Naive B cell (primary cell): ENCODE measurements at regions not wholly inside any gene's neighbourhood (a gene's known extent, or its start where the extent isn't known, plus 50 kb on each side); places are given as distances from the start of the nearest gene placed in this dataset.
A peak's percentile ranks its signal among the peaks of the same experiment; 100 is the strongest.

Experiments
- ATAC-seq, 2 donors: fragments of 150-1000 bp; cut with Tn5 transposase; 2 replicates each; pipeline ENCODE4 v1.10.0; 2021; ENCODE audit warnings: low read depth in 2 of 2, mild to moderate bottlenecking in 2 of 2, moderate library complexity in 2 of 2
- DNase-seq: peaks from one replicate; pipeline ENCODE4 v3.0.0; 2022
- H3K27ac Mint-ChIP-seq, 6 donors: one replicate each; pipeline ENCODE4 v1.8.0; 2020 to 2022; ENCODE audit warnings: mild to moderate bottlenecking in 6 of 6, mixed read lengths in 6 of 6, moderate library complexity in 5 of 6, inconsistent platforms in 2 of 6
- H3K27me3 Mint-ChIP-seq, 3 donors: one replicate each; pipeline ENCODE4 v1.8.0; 2021 to 2022; ENCODE audit warnings: mixed read lengths in 3 of 3, mild to moderate bottlenecking in 1 of 3
- H3K36me3 Mint-ChIP-seq, 2 donors: one replicate each; pipeline ENCODE4 v1.8.0; 2020 to 2022; ENCODE audit warnings: mixed read lengths in 2 of 2, inconsistent platforms in 1 of 2, mild to moderate bottlenecking in 1 of 2
- H3K4me1 Mint-ChIP-seq, 3 donors: one replicate each; pipeline ENCODE4 v1.8.0; 2020 to 2022; ENCODE audit warnings: mixed read lengths in 3 of 3, inconsistent platforms in 1 of 3, mild to moderate bottlenecking in 1 of 3, moderate library complexity in 1 of 3
- H3K4me3 Mint-ChIP-seq, 8 donors: one replicate each; pipeline ENCODE4 v1.8.0; 2020 to 2022; ENCODE audit warnings: mild to moderate bottlenecking in 8 of 8, mixed read lengths in 8 of 8, moderate library complexity in 8 of 8, inconsistent platforms in 2 of 8
- H3K9me3 Mint-ChIP-seq, 7 donors: one replicate each; pipeline ENCODE4 v1.8.0; 2020 to 2022; ENCODE audit warnings: mixed read lengths in 7 of 7, mild to moderate bottlenecking in 5 of 7, inconsistent platforms in 2 of 7, moderate library complexity in 1 of 7

GRCh38 chr3:72698154-72698917, 149.9 kb downstream of the SHQ1 start:
- Mint-ChIP-seq H3K4me1 (no peaks in the 10 kb centered on the region), H3K36me3 (no peaks in the 10 kb centered on the region), H3K9me3 (no peaks in the 10 kb centered on the region)

GRCh38 chr3:72697717-72698116, 150.5 kb downstream of the SHQ1 start:
- ATAC-seq (no peak), DNase-seq (no peak)
- no peak overlapping the region for H3K4me3 Mint-ChIP-seq
- no peaks in the 10 kb centered on the region for H3K36me3 Mint-ChIP-seq
- no peaks in the 10 kb centered on the region for H3K9me3 Mint-ChIP-seq
- no peak overlapping the region for H3K27ac Mint-ChIP-seq
- H3K27me3 Mint-ChIP-seq, result peaks cover 23 to 29% (median 27%) of the 10 kb centered on the region in 3 donors
- H3K4me1 Mint-ChIP-seq, result no peaks in the 10 kb centered on the region

More at GRCh38 chr3:72698154-72698917, 149.9 kb downstream of the SHQ1 start:
- Mint-ChIP-seq H3K27ac (no peak overlapping the region), H3K27me3 (peaks cover 27 to 33% (median 28%) of the 10 kb centered on the region in 3 donors), H3K4me3 (no peak overlapping the region)
- DNase-seq (no peak), ATAC-seq (no peak)

- DNase-seq (no peak), ATAC-seq (no peak)
- Mint-ChIP-seq H3K36me3 (no peaks in the 10 kb centered on the region), H3K9me3 (peaks cover 0 to 3% (median 0%) of the 10 kb centered on the region in 7 donors), H3K27me3 (peaks cover 23 to 32% (median 25%) of the 10 kb centered on the region in 3 donors), H3K4me3 (no peak overlapping the region), H3K4me1 (no peaks in the 10 kb centered on the region), H3K27ac (no peak overlapping the region)
Observed at GRCh38 chr3:72696815-72697214, 151.4 kb downstream of the SHQ1 start.

GRCh38 chr3:72694398-72694797, 153.8 kb downstream of the SHQ1 start:
- Mint-ChIP-seq H3K4me1 (no peaks in the 10 kb centered on the region), H3K27me3 (peaks cover 18 to 26% (median 22%) of the 10 kb centered on the region in 3 donors), H3K4me3 (no peak overlapping the region), H3K36me3 (no peaks in the 10 kb centered on the region), H3K9me3 (peaks cover 0 to 3% (median 0%) of the 10 kb centered on the region in 7 donors), H3K27ac (no peak overlapping the region)
- DNase-seq (no peak), ATAC-seq (no peak)

- Mint-ChIP-seq H3K36me3 (no peaks in the 10 kb centered on the region), H3K27ac (no peak overlapping the region), H3K27me3 (peaks cover 14 to 24% (median 17%) of the 10 kb centered on the region in 3 donors), H3K9me3 (peaks cover 0 to 3% (median 0%) of the 10 kb centered on the region in 7 donors), H3K4me1 (peaks cover 0 to 5% (median 0%) of the 10 kb centered on the region in 3 donors), H3K4me3 (no peak overlapping the region)
- ATAC-seq (no peak), DNase-seq (no peak)
Observed at GRCh38 chr3:72692990-72693389, 155.3 kb downstream of the SHQ1 start.

- H3K36me3 Mint-ChIP-seq, result no peaks in the 10 kb centered on the region
- DNase-seq, result no peak
- ATAC-seq, result no peak
- peaks cover 0 to 5% (median 0%) of the 10 kb centered on the region in 3 donors for H3K4me1 Mint-ChIP-seq
- H3K27me3 Mint-ChIP-seq, result peaks cover 9 to 22% (median 20%) of the 10 kb centered on the region in 3 donors
- peak overlapping the region in 1 of 6 donors; percentile 34 for H3K27ac Mint-ChIP-seq
- no peak overlapping the region for H3K4me3 Mint-ChIP-seq
- peaks cover 0 to 3% (median 0%) of the 10 kb centered on the region in 7 donors for H3K9me3 Mint-ChIP-seq
Observed at GRCh38 chr3:72690629-72691028, 157.6 kb downstream of the SHQ1 start.

- peak; percentile 14 for DNase-seq
- peak; percentile 73 to 76 for ATAC-seq
- H3K27me3 Mint-ChIP-seq, result peaks cover 33 to 52% (median 35%) of the 10 kb centered on the region in 3 donors
- H3K4me3 Mint-ChIP-seq, result peak overlapping the region in 1 of 8 donors; percentile 67
- peaks cover 0 to 2% (median 0%) of the 10 kb centered on the region in 7 donors for H3K9me3 Mint-ChIP-seq
- no peak overlapping the region for H3K27ac Mint-ChIP-seq
- peaks cover 0 to 4% (median 3%) of the 10 kb centered on the region in 3 donors for H3K4me1 Mint-ChIP-seq
- H3K36me3 Mint-ChIP-seq, result peaks cover 0 to 11% of the 10 kb centered on the region in 2 donors
Observed at GRCh38 chr3:72682936-72683452, 165.3 kb downstream of the SHQ1 start.

GRCh38 chr3:72681598-72681997, 166.6 kb downstream of the SHQ1 start:
- Mint-ChIP-seq H3K27me3 (peaks cover 33 to 60% (median 35%) of the 10 kb centered on the region in 3 donors), H3K27ac (no peak overlapping the region), H3K36me3 (peaks cover 0 to 11% of the 10 kb centered on the region in 2 donors), H3K9me3 (peaks cover 0 to 4% (median 0%) of the 10 kb centered on the region in 7 donors), H3K4me1 (peaks cover 0 to 4% (median 3%) of the 10 kb centered on the region in 3 donors), H3K4me3 (no peak overlapping the region)
- DNase-seq, result no peak
- ATAC-seq, result no peak

GRCh38 chr3:72680766-72681165, 167.5 kb downstream of the SHQ1 start:
- peaks cover 0 to 4% (median 3%) of the 10 kb centered on the region in 3 donors for H3K4me1 Mint-ChIP-seq
- peaks cover 0 to 11% of the 10 kb centered on the region in 2 donors for H3K36me3 Mint-ChIP-seq
- H3K27ac Mint-ChIP-seq, result peak overlapping the region in 1 of 6 donors; percentile 60
- ATAC-seq, result no peak
- peaks cover 31 to 54% (median 33%) of the 10 kb centered on the region in 3 donors for H3K27me3 Mint-ChIP-seq
- no peak overlapping the region for H3K4me3 Mint-ChIP-seq
- DNase-seq, result no peak
- peaks cover 0 to 4% (median 0%) of the 10 kb centered on the region in 7 donors for H3K9me3 Mint-ChIP-seq

GRCh38 chr3:72679540-72680198, 168.6 kb downstream of the SHQ1 start:
- no peak overlapping the region for H3K27ac Mint-ChIP-seq

GRCh38 chr3:72678867-72679266, 169.4 kb downstream of the SHQ1 start:
- no peak for ATAC-seq
- H3K4me1 Mint-ChIP-seq, result peaks cover 0 to 4% (median 3%) of the 10 kb centered on the region in 3 donors
- peaks cover 21 to 43% (median 33%) of the 10 kb centered on the region in 3 donors for H3K27me3 Mint-ChIP-seq
- H3K4me3 Mint-ChIP-seq, result no peak overlapping the region
- peaks cover 0 to 9% (median 0%) of the 10 kb centered on the region in 7 donors for H3K9me3 Mint-ChIP-seq
- peaks cover 0 to 5% of the 10 kb centered on the region in 2 donors for H3K36me3 Mint-ChIP-seq
- no peak for DNase-seq
- no peak overlapping the region for H3K27ac Mint-ChIP-seq

More at GRCh38 chr3:72679540-72680198, 168.6 kb downstream of the SHQ1 start:
- H3K4me1 Mint-ChIP-seq, result peaks cover 0 to 4% (median 3%) of the 10 kb centered on the region in 3 donors
- ATAC-seq, result no peak
- H3K27me3 Mint-ChIP-seq, result peaks cover 26 to 47% (median 33%) of the 10 kb centered on the region in 3 donors
- H3K4me3 Mint-ChIP-seq, result no peak overlapping the region
- H3K9me3 Mint-ChIP-seq, result peaks cover 0 to 9% (median 0%) of the 10 kb centered on the region in 7 donors
- no peak for DNase-seq
- H3K36me3 Mint-ChIP-seq, result peaks cover 0 to 10% of the 10 kb centered on the region in 2 donors

GRCh38 chr3:72678380-72678779, 169.9 kb downstream of the SHQ1 start:
- Mint-ChIP-seq H3K4me3 (no peak overlapping the region), H3K27ac (peak overlapping the region in 1 of 6 donors; percentile 62), H3K27me3 (peaks cover 21 to 43% (median 33%) of the 10 kb centered on the region in 3 donors), H3K36me3 (peaks cover 0 to 5% of the 10 kb centered on the region in 2 donors), H3K4me1 (peaks cover 4 to 6% (median 6%) of the 10 kb centered on the region in 3 donors), H3K9me3 (peaks cover 0 to 9% (median 0%) of the 10 kb centered on the region in 7 donors)
- DNase-seq, result no peak
- ATAC-seq, result no peak

GRCh38 chr3:72675243-72675642, 173.0 kb downstream of the SHQ1 start:
- ATAC-seq (no peak), DNase-seq (no peak)
- H3K9me3 Mint-ChIP-seq, result peaks cover 0 to 7% (median 0%) of the 10 kb centered on the region in 7 donors
- no peak overlapping the region for H3K27ac Mint-ChIP-seq
- peaks cover 14 to 22% (median 20%) of the 10 kb centered on the region in 3 donors for H3K4me1 Mint-ChIP-seq
- no peak overlapping the region for H3K4me3 Mint-ChIP-seq
- H3K36me3 Mint-ChIP-seq, result no peaks in the 10 kb centered on the region
- H3K27me3 Mint-ChIP-seq, result peaks cover 28 to 43% (median 30%) of the 10 kb centered on the region in 3 donors
